OCI-LY1 (cell line): ENCODE measurements at regions not wholly inside any gene's neighbourhood (a gene's known extent, or its start where the extent isn't known, plus 50 kb on each side); places are given as distances from the start of the nearest gene placed in this dataset.

ENCODE experiments used
- H2AFZ ChIP-seq: fragments of 200-600 bp; sonication (generic), shearing (Covaris generic); 2 replicates; pipeline ENCODE4 v1.6.0; 2014; ENCODE audit warnings: antibody characterized with exemption, mild to moderate bottlenecking, low read length
- H3F3A ChIP-seq: fragments of 200-600 bp; sonication (generic), shearing (Covaris generic); 2 replicates; pipeline ENCODE4 v1.6.0; 2014; ENCODE audit warnings: mild to moderate bottlenecking, antibody characterized with exemption, low read length, moderate library complexity; ENCODE audit not compliant: insufficient read depth
- H3K27ac ChIP-seq: fragments of 200-600 bp; sonication (generic); 2 replicates; pipeline ENCODE4 v1.5.1; 2014; ENCODE audit warnings: low read length, mixed run types, mild to moderate bottlenecking, low read depth; ENCODE audit not compliant: poor library complexity, severe bottlenecking
- H3K27me3 ChIP-seq: fragments of 200-600 bp; sonication (generic); 2 replicates; pipeline ENCODE4 v1.6.0; 2014; ENCODE audit warnings: antibody characterized with exemption, mild to moderate bottlenecking, low read length, moderate library complexity; ENCODE audit not compliant: insufficient read depth
- H3K36me3 ChIP-seq: fragments of 200-600 bp; sonication (generic); 2 replicates; pipeline ENCODE4 v1.6.1; 2014; ENCODE audit warnings: mild to moderate bottlenecking, antibody characterized with exemption, low read length, moderate library complexity, mixed read lengths; ENCODE audit not compliant: insufficient read depth
- H3K4me1 ChIP-seq: fragments of 200-600 bp; sonication (generic); 2 replicates; pipeline ENCODE4 v1.5.1; 2014; ENCODE audit warnings: mild to moderate bottlenecking, low read length, moderate library complexity; ENCODE audit not compliant: insufficient read depth, severe bottlenecking
- H3K4me2 ChIP-seq: fragments of 200-600 bp; sonication (generic), shearing (Covaris generic); 2 replicates; pipeline ENCODE4 v1.6.1; 2014; ENCODE audit warnings: low read length
- H3K4me3 ChIP-seq: fragments of 200-600 bp; sonication (generic); 2 replicates; pipeline ENCODE4 v1.5.1; 2014; ENCODE audit warnings: low read length, low read depth, mild to moderate bottlenecking, mixed read lengths; ENCODE audit not compliant: poor library complexity, severe bottlenecking
- H3K79me2 ChIP-seq: fragments of 200-600 bp; shearing (Covaris generic); 2 replicates; pipeline ENCODE4 v1.6.1; 2016; ENCODE audit warnings: mixed run types, low read length, mixed read lengths; ENCODE audit not compliant: insufficient read depth
- H3K9ac ChIP-seq: fragments of 200-600 bp; sonication (generic), shearing (Covaris generic); 2 replicates; pipeline ENCODE4 v1.6.1; 2014; ENCODE audit warnings: mild to moderate bottlenecking, low read length, mixed read lengths
- H3K9me2 ChIP-seq: fragments of 200-600 bp; sonication (generic), shearing (Covaris generic); 2 replicates; pipeline ENCODE4 v1.6.1; 2014; ENCODE audit warnings: low read depth, mild to moderate bottlenecking, low read length, mixed read lengths
- H3K9me3 ChIP-seq: fragments of 200-600 bp; shearing (Covaris generic); 2 replicates; pipeline ENCODE4 v1.6.1; 2014; ENCODE audit warnings: low read length, mixed read lengths
- H4K20me1 ChIP-seq: fragments of 200-600 bp; sonication (generic), shearing (Covaris generic); 2 replicates; pipeline ENCODE4 v1.6.0; 2016; ENCODE audit warnings: mild to moderate bottlenecking, low read length; ENCODE audit not compliant: insufficient read depth
- CTCF ChIP-seq: fragments of 200-600 bp; sonication (generic), shearing (Covaris generic); IDR thresholded peaks from 2 replicates; pipeline ENCODE4 v1.5.1; 2017; ENCODE audit warnings: mild to moderate bottlenecking, antibody characterized with exemption, low read length, moderate library complexity, mixed read lengths
- EZH2 ChIP-seq: fragments of 200-600 bp; sonication (generic), shearing (Covaris generic); IDR thresholded peaks from 2 replicates; pipeline ENCODE4 v1.8.0; 2017; ENCODE audit warnings: borderline replicate concordance, mixed run types, mild to moderate bottlenecking, antibody characterized with exemption, low read length, moderate library complexity, mixed read lengths

- H3K27ac ChIP-seq = peak overlapping the region; percentile 98
- TF ChIP-seq EZH2 (no peak), CTCF (no peak)
- peak overlapping the region; percentile 24; the same call in 1 of the 2 replicates for H3K9ac ChIP-seq
- H3K9me2 ChIP-seq = no peaks in the 10 kb centered on the region
- peaks cover 18% of the 10 kb centered on the region for H3K36me3 ChIP-seq
- H3K27me3 ChIP-seq = no peaks in the 10 kb centered on the region
- no peaks in the 10 kb centered on the region for H4K20me1 ChIP-seq
- peak overlapping the region; percentile 54; the same call in 1 of the 2 replicates for H3K4me2 ChIP-seq
- H3K4me1 ChIP-seq = peaks cover 84% of the 10 kb centered on the region
- H3K9me3 ChIP-seq = no peaks in the 10 kb centered on the region
- no peak overlapping the region for H3K4me3 ChIP-seq
- peaks cover 13% of the 10 kb centered on the region for H3K79me2 ChIP-seq
- H2AFZ ChIP-seq = no peak overlapping the region
- H3F3A ChIP-seq = no peaks in the 10 kb centered on the region
Observed at GRCh38 chr19:28396287-28396831, 816.6 kb downstream of the UQCRFS1 start.

GRCh38 chr19:28394725-28395124, 818.2 kb downstream of the UQCRFS1 start:
- no peaks in the 10 kb centered on the region for H3K9me2 ChIP-seq
- H3K4me1 ChIP-seq = peaks cover 83% of the 10 kb centered on the region
- peaks cover 16% of the 10 kb centered on the region for H3K36me3 ChIP-seq
- no peaks in the 10 kb centered on the region for H3K9me3 ChIP-seq
- peak overlapping the region; percentile 98 for H3K27ac ChIP-seq
- H3F3A ChIP-seq = no peaks in the 10 kb centered on the region
- TF ChIP-seq EZH2 (no peak), CTCF (no peak)
- H3K4me3 ChIP-seq = peak overlapping the region; percentile 19
- peak overlapping the region; percentile 60 for H3K4me2 ChIP-seq
- no peaks in the 10 kb centered on the region for H3K79me2 ChIP-seq
- no peak overlapping the region for H2AFZ ChIP-seq
- H3K9ac ChIP-seq = peak overlapping the region; percentile 64
- H4K20me1 ChIP-seq = no peaks in the 10 kb centered on the region
- H3K27me3 ChIP-seq = no peaks in the 10 kb centered on the region

GRCh38 chr19:28393574-28394336, 819.2 kb downstream of the UQCRFS1 start:
- Histone ChIP-seq H3K27ac (peak overlapping the region; percentile 98), H3K36me3 (peaks cover 12% of the 10 kb centered on the region), H3K9me3 (no peaks in the 10 kb centered on the region), H3F3A (no peaks in the 10 kb centered on the region), H3K27me3 (no peaks in the 10 kb centered on the region), H3K79me2 (no peaks in the 10 kb centered on the region), H3K9ac (peak overlapping the region; percentile 64), H3K4me1 (peaks cover 89% of the 10 kb centered on the region), H3K4me3 (peak overlapping the region; percentile 37), H3K4me2 (peak overlapping the region; percentile 60), H3K9me2 (no peaks in the 10 kb centered on the region), H4K20me1 (no peaks in the 10 kb centered on the region), H2AFZ (no peak overlapping the region)
- no peak for TF ChIP-seq EZH2
- TF ChIP-seq CTCF = no peak
